ENCODE measurements at regions not wholly inside any gene's neighbourhood (a gene's known extent, or its start where the extent isn't known, plus 50 kb on each side); places are given as distances from the start of the nearest gene placed in this dataset.
A peak's percentile ranks its signal among the peaks of the same experiment; 100 is the strongest.

DNA sequence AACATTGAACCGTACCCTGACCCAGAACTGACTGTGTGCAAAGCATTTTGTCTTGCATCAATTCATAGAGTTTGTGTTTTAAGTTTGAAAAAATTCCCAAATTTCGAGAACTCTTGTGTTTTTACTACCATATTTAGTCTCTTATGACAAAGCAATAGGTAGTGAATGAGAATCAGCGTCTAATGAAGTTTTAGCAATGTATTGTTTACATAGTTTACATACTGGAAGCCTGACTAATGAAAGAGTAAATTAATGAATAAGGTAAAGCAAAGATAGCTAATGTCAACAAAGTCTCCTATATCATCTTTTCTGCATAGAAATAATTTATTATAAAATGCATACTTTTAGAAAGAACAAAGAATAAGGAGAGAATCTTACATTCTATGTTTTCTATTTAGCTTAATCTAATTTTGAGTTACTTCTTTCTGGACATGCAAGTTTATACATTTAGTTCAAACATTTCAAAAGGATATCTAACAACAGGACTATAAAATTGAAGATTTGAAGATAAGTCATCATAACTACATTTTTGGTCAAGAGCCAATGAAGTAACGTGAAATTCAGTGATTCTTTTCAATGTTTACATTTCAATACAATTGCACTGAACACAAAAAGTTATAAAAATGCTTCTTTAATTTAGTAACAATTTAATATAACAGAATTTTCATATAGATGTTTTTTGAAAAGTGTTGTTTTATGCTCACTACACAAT lies 1943.7 kb downstream of the NCAM2 start:
- no peak for DNase-seq

DNA sequence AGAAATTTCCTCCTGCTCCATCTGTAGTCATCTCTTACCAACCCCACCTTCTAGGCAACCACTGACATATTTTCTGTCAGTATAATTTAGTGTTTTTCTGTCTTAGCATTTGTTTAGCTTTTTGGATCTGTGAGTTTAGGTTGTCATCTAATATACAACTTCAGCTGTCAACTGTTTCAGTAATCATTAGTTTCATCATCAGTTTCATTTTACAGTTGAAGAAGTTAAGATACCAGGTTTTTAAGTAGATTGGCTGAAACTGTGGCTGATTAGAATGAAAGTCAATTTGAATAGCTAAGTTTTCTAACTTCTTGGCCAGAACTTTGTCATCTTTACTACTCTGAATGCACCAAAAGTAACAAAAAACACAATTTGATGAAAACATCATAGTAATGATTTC lies 1957.3 kb downstream of the NCAM2 start:
- DNase-seq = no peak

DNA sequence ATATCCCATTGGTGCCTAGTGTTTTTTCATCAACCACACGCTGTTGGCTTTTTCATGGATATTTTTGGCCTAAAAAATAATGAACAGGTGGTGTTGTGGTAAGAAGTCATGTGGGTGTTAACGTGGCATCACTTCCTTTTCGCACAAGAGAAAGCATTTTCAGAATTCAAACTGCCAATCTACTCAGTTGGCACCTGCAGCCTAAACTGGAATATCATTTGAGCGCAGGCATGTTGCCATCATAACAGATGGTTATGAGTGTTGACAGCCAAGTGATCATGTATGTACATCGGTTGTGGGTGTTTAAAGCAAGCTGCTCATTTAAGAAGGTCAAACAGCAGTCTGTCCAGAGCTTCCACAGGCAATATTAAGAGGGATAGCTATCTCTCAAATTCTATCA lies 1963.0 kb downstream of the NCAM2 start:
- peak; percentile 88 for DNase-seq

DNA sequence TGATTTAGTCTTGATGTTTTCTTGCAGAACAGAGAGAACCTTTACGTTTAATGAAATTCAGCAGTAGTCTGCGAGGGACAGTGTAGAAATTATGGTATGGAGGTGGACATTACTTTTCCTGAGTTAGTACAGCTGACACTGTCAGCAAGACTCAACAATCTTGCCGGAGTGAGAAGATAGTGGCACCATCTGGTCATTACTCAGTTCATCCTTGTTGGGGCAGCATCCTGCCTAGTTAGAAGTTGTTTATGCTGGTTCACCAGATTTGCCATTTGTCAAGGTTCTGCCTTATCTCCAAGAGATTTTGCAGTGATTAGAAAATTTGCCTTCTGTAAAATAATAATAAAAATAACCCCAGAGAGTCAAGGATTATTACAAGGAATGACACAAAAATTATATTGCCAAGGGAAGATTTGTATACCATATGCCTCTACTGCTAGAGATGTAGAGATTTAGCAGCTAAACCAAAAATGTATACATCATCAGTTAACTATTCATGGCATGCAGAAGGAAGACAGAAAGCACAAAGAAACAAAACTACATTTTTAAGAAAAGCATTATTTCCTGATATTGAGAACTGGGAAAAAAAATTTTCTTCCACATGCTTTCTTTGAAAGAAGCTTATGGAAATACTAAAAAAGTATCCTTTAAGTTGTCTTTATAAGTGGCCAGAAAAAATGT lies 1967.4 kb downstream of the NCAM2 start:
- no peak for DNase-seq

DNA sequence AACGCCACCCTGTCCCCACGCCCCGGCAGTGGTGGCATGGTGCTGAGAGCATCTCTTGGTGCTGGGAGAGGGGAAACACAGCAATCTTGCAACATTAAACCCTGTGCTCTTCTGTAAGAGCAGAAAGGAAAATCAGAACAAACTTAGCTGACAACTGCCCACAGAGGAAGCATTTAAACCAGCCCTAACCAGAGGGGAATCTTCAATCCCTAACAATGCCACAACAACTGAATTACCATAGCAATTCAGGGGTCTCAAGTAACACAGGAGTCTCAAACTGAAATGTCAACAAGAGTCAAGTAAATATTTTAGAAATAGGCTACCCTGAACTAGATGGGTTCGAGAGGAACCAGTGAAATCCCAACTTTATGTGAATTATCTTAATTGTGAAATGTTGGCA lies 1983.6 kb downstream of the NCAM2 start:
- no peak for DNase-seq

DNA sequence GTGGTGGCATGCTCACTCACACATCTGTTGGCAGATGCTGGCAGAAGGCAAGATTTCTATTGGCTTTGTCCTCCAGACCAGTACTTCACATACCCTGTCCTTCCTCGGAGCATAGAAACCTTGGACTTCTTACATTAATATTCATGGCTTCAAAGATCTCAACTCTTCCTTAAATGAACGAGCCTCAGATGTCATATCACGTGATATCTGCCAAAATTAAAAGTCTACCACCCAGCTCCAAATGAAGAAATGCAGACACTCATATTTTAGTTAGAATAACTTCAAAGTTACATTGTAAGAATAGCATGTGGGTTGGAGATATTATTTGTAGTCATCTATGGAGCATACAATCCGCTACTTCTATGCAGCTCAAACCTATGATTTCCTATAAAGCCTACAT lies 1994.9 kb downstream of the NCAM2 start:
- DNase-seq = no peak

DNA sequence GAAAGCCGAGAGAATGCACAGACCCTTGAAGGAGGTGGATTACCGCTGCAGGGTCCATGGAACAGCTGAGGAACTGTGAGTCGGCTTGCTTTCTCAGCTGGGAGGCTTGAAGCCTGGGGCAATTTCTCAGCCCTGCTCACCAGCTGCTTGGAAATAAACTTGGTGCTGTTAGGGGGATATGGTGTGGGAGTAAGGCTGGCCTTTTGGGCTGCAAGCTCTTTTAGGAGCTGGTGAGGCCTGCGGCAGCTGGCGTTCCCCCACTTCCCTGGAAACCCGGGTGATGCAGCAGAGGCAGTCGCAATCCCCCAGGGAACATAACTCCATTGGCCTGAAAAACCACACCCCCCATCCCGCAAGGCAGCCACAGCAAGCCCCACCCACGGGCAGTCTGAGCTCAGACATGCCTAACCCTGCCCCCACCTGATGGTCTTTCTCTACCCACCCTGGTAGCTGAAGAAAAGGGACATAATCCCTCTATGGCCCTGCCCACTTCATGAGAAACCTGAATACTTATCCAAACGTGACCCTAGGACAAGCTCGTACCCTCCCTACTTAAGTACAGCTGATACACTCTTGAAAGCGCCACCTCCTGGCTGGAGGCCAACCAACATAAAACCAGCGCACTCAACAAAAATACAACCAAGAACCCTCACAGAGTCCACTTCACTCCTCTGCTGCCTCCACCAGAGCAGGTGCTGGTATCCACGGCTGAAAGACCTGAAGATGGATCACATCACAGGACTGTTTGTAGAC lies 1995.8 kb downstream of the NCAM2 start:
- DNase-seq = no peak

DNA sequence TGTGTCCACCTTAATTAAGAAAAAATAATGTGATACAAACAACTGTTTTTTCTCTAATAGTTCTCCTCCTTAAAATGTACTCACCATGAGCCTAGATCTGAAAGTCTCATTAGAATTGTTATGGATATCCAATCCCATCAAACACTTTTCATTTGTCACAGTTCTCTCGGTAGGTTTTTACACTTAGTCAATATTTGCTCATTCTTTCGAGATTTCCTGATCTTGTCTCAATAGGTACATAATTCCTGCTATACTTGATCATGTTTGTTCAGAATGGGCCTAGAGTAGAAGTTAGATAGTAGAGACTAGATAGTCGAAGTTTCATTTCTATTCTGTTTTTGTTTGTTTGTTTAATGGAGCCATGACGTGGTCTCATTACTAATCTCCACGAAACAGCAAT lies 2005.7 kb downstream of the NCAM2 start:
- no peak for DNase-seq

DNA sequence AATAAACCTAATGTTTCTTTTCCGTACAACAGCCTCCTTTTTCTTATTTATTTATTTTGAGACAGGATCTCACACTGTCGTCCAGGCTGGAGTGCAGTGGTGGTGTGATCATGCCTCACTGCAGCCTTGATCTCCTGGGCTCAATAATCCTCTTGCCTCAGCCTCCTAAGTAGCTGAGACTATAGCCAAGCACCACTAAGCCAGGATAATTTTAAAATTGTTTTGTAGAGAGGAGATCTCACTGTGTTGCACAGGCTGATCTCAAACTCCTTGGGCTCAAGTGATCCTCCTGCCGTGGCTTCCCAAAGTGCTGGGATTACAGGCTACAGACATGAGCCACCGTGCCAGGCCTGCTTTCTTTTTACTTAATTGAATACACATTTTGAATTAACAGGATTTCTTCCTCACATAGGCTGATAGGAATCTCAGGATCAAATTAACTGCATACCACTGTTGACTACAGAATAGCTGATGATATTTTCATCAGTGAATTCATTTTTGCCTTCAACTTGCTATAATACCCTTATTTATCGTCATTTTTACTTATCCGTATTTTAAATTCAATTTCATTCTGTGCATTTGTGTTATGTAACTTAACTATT lies 2010.5 kb downstream of the NCAM2 start:
- DNase-seq = no peak

DNA sequence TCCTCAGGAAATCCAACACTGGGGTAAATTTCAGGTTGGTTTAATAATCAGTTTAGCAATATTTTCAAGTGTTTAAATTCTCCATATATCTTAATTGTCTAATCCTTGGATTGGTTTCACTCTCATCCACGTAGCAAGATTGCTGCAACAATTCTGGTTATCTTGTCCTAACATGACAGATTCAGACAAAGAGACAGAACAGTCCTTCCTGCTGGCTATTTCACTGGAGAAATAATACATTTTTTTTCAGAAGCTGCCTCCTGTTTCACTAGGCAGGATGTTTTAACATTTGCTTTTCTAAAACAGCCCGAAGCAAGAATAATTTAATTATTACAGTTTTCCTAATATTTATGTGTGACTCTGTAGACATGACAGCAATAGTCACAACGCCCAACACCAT lies 2011.2 kb downstream of the NCAM2 start:
- DNase-seq = no peak

DNA sequence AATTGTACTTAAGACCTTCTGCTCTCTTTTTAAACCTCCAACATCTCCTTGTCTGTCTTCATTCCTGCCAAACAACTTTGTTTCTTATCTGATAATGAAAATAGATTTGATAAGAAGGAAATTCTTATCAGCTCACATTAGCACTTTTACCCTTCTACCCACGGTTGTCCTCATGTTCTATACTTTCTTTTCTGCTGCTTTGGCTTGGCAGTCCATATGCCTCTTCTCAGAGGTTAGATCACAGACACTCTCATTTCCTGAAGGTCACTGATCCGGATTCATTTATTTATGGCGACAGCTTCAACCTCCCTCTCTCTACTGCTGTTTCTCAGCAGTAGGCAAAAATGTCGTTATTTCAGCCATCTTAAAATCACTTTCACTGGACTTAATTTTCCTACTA lies 2015.8 kb downstream of the NCAM2 start:
- no peak for DNase-seq

DNA sequence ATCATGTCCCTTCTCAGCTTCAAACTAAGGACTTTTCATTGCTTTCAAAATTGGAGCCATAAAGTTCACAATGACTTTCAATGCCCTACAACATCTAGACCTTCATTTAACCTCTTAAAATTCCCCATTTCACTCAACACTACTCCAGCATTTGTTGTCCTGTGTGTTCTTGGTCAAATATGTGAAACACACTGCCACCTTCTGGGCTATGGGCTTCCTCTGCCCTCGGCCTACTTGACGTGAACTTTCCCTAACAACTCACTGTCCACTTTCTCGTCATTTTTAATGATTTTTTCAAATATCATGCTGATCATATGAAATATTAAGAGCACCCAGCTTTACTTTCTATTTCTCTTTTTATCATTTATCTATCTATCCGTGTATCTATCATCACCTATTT lies 2018.4 kb downstream of the NCAM2 start:
- DNase-seq = peak; percentile 54

DNA sequence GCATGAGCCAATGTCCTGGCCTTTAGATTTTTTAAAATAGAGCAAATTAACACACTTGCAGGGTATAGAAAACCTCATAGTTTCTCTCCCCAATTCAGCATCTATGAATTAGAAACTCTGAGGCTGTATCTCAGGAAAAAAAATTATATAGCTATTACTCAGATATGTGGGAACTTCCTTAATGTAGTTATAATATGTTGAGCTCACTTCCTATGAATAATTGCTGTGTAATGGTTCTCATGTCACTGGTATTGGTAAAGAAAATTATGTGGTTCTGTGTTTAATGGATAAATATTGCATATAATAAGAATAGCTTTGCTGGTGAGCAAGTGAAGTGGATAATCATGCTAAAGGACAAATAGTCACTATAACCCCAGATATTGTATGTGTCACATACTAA lies 2019.8 kb downstream of the NCAM2 start:
- DNase-seq = no peak

DNA sequence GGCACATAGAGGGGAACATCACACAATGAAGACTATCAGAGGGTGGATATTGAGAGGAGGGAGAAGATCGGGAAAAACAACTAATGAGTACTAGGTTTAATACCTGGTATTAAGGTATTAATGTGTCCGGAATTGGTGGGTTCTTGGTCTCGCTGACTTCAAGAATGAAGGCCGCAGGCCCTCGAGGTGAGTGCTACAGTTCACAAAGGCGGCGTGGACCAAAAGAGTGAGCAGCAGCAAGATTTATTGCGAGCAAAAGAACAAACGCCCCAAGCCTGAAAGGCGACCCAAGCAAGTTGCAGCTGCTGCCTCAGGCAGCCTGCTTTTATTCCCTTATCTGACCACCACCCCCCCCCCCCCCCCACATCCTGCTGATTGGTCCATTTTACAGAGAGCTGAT lies 2022.8 kb downstream of the NCAM2 start:
- DNase-seq = no peak

DNA sequence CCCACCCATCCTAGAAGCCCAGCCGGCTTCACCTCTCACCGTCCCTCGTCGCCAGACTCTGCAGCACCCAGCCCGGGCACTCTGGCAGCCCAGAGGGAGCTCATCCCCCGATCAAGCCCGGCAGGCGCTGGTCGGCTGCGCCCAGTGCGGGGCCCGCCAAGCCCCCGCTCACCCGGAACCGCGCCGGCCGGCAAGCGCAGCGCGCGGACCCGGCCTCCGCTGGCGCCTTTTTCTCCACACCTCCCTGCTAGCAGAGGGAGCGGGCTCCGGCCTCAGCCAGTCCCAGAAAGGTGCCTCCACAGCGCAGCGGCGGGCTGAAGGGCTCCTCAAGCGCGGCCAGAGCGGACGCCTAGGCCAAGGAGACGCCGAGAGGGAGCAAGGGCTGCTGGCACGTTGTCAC lies 2023.3 kb downstream of the NCAM2 start:
- DNase-seq = no peak

DNA sequence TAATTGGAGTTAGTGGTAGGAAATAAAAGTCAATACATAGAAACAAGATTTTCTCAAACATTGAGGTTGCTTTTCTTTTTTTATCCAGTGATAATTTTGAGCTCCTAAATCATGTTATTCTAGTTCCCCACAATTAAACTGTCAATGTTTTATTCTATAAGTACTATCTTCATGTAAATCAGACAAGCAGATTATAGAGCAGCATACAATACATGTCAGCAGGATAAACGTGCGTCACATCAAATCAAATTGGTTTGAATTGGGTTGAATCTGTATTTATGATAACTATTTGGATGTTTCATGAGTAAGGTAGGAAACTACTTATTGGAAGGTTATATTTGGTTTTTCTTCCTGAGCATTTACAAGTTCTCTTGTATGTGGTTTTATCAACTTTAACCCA lies 2028.7 kb downstream of the NCAM2 start:
- DNase-seq = peak; percentile 98

DNA sequence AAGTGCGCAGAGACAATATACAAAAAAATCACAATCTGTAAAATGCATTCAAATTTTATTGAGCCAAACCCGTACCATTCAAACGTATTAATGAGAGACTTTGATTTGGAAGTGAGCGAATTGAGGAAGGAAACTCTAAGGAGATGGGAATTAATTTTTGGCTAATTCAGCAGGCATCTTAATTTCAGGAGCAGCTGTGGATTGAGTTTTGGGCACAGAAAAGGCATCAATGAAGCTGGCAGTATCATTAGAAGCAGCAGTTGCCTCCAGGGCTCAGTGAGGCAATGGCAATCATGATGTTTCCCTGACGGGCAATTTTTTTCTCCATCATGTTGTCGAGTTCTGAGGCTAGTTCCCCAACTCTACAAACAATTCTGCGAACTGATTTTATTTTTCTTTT lies 2041.6 kb downstream of the NCAM2 start:
- DNase-seq = peak; percentile 64

DNA sequence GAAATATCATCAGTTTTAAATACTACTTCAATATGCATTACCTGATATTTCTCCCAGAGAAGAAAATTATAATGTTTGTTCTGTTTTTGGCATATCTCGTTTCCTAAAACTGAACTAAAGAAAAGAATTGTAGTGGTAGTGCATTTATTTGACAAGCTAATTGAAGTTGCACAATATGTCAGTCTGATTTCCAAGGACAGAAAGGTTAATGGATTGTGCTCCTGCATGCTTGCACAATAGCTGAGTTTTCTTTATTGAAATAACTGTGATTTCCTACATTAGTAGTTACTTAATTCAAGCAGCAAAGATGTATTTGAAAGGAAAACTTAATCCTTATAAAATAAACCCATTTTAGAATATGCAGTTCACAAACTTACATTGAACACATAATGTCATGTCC lies 2047.7 kb downstream of the NCAM2 start:
- peak; percentile 38 for DNase-seq

DNA sequence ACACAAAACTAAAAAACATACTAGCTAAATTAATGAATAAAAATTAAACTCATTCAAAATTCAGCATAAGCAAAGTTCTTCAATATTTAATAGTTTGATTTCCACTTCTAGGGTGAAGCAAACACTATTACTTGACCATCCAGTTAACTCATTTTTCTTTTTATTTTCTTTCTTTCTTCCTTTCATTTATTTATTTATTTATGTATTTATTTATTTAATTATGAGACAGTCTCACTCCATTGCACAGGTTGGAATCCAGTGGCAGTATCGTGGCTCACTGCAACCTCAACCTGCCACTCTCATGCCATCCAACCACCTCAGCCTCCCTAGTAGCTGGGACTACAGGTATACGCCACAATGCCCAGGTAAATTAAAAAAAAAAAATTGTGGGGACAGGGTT lies 2069.5 kb downstream of the NCAM2 start:
- no peak for DNase-seq

DNA sequence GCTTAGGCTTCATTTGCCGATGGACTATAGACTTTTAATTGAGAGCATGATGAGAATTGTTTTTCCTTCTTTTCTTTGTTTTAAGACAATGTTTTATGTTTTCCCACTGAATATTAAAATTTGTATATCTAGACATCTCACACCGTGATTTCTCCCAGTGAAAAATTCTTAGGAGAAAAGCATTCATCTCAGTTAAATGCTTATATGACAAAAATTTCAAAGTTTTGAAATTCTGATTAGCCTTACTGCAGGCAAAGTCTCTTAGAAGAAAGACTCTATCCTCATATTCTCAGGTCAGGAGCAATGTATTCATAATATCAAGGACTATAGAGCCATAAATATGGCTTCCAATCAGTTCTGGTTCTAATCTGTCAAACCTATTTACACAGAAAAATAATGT lies 2085.0 kb downstream of the NCAM2 start:
- DNase-seq = no peak

DNA sequence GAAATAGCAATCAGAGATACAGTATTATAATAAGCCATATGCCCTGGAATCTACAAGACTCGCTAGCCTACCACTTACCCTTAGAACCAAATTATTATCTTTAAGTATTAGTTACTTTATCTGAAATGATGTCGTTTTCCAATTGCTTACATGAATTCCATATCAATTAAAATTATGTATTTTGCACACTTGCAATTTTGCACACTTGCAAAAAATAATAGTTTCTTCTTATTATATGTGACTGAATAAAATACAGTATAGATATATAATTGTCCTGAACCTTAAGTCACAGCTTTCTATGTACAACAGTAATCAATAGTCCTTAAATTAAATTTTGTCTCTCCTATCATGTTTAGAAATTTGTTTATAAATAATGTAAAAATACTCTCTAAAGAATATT lies 2095.1 kb downstream of the NCAM2 start:
- DNase-seq = no peak

DNA sequence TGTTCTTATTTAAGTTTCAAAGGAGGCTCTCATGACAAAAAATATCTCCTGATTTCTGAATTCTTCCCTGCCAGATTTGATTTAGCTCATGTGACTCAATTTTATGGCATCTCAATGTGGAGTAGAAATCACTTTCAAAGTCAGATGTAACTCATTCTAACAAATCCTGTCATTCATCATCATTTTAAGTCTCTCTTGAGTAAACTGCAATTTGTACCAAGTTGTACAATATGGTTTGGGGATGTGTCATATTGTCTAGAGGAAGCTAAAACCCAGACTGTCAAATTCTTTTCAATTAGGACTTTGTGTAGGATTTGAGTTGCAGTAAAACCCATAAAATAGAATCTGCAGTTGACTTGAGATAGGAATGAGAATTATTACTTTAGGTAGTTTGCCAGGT lies 2101.0 kb downstream of the NCAM2 start:
- DNase-seq = no peak

DNA sequence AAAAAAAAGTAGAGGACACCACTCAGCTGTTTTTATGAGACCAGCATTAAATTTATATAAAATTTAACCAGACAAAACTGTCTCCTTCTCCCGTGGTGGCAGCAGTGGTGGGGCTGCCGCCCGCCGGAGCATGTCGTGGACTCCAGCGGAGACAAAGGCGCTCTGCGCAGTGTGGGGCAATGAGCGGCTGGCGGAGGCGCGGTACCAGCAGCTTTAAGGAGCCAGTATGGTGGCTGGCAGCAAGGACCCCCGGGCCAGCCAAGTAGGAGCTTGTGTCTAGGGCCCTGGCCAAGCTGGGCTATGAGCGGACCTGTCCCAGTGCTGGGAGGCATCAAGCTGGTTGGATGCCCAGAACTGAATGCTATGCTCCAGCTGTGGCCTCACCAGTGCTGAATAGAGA lies 2102.9 kb downstream of the NCAM2 start:
- DNase-seq = no peak

DNA sequence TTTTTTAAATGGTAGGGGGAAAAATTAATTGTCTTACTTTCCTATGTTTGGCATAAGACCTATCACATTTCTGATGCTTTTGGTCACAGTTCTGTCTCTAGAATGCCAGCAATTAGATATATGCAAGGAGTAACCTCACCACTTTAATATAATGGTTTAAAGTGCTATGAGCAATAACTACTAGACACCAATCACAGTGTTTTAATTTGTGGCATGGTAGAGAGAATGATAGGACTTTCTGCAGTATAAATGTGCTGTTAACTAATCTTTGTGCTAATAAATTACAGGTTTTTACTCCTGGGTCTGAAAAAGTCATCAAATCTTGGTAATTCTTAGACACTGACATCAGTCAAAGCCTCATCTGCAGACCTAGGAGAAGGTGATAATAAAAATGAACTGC lies 2110.3 kb downstream of the NCAM2 start:
- DNase-seq = no peak
